ENCODE measurements at regions not wholly inside any gene's neighbourhood (a gene's known extent, or its start where the extent isn't known, plus 50 kb on each side); places are given as distances from the start of the nearest gene placed in this dataset.

GRCh38 chr1:57633056-57633455 is 209.2 kb upstream of the DAB1 start:
- H3K4me3 ChIP-seq (ENCODE audit: low read depth, low read length), result no peak overlapping the region
- TF ChIP-seq, protein P1, sequence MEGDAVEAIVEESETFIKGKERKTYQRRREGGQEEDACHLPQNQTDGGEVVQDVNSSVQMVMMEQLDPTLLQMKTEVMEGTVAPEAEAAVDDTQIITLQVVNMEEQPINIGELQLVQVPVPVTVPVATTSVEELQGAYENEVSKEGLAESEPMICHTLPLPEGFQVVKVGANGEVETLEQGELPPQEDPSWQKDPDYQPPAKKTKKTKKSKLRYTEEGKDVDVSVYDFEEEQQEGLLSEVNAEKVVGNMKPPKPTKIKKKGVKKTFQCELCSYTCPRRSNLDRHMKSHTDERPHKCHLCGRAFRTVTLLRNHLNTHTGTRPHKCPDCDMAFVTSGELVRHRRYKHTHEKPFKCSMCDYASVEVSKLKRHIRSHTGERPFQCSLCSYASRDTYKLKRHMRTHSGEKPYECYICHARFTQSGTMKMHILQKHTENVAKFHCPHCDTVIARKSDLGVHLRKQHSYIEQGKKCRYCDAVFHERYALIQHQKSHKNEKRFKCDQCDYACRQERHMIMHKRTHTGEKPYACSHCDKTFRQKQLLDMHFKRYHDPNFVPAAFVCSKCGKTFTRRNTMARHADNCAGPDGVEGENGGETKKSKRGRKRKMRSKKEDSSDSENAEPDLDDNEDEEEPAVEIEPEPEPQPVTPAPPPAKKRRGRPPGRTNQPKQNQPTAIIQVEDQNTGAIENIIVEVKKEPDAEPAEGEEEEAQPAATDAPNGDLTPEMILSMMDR (IDR thresholded peaks at IDR 0.05; ENCODE audit: insufficient read depth, low read depth, low read length), result no peak
- no peak for DNase-seq (ENCODE audit: low read depth)

GRCh38 chr1:57632401-57632800 is 208.5 kb upstream of the DAB1 start:
- TF ChIP-seq, protein P1 (IDR thresholded peaks at IDR 0.05; ENCODE audit: insufficient read depth, low read depth, low read length), result no peak
- no peak for DNase-seq (ENCODE audit: low read depth)
- H3K4me3 ChIP-seq (ENCODE audit: low read depth, low read length), result no peak overlapping the region

DNA sequence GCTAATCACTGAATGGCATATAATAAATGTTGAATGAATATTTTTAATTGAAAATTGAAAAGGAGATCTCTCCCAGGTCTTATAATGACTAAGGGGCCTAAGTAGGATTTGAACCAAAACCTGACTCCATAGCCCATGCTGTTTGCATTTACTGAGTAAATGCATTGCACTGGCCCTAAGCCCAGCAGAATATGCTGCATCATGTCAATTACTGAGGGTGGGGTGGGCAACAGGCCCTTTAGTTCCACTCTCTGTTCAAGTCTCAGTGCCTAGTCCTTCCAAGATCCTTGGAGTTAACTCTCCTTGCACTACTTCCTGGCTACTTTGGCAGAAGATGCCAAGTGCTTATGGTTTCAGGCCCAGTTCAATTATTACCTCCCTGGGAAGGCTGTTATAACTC is 203.8 kb upstream of the DAB1 start:
- TF ChIP-seq, protein P1 (IDR thresholded peaks at IDR 0.05; ENCODE audit: insufficient read depth, low read depth, low read length), result no peak
- no peak overlapping the region for H3K4me3 ChIP-seq (ENCODE audit: low read depth, low read length)
- no peak for DNase-seq (ENCODE audit: low read depth)

- no peak for DNase-seq (ENCODE audit: low read depth)
- H3K4me3 ChIP-seq (ENCODE audit: low read depth, low read length), result no peak overlapping the region
- TF ChIP-seq, protein P1 (IDR thresholded peaks at IDR 0.05; ENCODE audit: insufficient read depth, low read depth, low read length), result no peak
Observed at GRCh38 chr1:57623791-57624538, 200.1 kb upstream of the DAB1 start.

DNA sequence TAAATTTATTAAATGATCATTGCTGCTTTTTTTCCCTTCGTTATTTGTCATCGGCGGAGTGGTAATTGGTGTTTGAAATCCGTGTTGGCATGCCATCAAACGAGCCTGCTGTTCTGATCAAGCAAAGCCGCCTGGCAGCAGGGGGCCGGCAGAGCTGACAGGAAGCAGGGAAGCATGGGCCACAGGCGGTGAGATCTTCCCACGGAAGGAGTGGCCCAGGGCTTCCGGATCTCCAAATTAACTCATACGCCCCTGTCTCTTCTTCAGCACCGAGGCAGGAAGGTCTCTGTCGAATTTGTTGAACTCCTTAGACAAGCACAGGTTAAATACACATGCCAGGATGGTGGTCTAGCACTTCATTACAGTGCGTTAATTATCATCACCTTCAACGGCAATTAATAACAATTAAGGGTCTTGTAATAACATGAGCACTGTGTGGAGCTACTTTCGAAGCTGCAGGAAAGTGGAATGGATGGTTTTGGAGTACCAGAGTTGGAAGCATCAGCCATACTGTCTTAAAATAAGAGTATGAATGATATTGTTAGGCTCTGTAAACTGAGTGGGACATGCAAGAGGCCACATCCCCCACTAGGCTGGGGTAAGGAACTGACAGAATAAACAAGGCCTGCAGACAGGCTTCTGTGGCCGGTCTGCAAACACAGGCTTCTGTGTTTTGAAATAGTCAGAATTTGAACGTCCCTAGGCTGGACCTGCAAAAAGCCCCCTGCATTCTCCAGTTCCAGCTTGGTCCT is 199.4 kb upstream of the DAB1 start:
- no peak overlapping the region for H3K4me3 ChIP-seq (ENCODE audit: low read depth, low read length)
- DNase-seq (ENCODE audit: low read depth), result no peak
- TF ChIP-seq, protein P1 (IDR thresholded peaks at IDR 0.05; ENCODE audit: insufficient read depth, low read depth, low read length), result no peak

DNA sequence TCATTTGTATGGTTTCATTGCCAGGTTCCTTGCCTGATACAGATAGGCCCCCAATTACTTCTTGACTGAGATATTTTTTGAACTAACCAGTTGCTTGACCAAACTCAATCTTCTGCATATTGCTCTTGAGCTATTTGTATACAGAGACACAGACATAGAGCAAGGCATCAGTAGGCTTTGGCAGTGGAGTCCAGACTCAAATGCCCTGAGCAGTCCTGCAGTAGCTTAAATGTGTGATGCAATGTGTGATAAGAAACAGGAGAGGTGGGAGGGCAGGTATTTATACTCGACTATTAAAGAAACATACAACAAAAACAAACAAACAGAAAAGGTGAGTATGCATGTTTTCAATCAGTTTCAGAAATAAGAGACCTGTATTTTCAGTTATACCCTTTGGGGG is 197.9 kb upstream of the DAB1 start:
- H3K4me3 ChIP-seq (ENCODE audit: low read depth, low read length), result no peak overlapping the region

More for the DNA sequence above, 197.9 kb upstream of the DAB1 start:
- no peak for DNase-seq (ENCODE audit: low read depth)
- TF ChIP-seq, protein P1 (IDR thresholded peaks at IDR 0.05; ENCODE audit: insufficient read depth, low read depth, low read length), result no peak

All from fibroblast of villous mesenchyme (primary cell).